ENCODE measurements at regions not wholly inside any gene's neighbourhood (a gene's known extent, or its start where the extent isn't known, plus 50 kb on each side); places are given as distances from the start of the nearest gene placed in this dataset.
"Not testable (repeated sequence)": the region's sequence is repeated elsewhere in the genome, so short reads cannot be mapped to it uniquely, and the experiment has no call there.

DNA sequence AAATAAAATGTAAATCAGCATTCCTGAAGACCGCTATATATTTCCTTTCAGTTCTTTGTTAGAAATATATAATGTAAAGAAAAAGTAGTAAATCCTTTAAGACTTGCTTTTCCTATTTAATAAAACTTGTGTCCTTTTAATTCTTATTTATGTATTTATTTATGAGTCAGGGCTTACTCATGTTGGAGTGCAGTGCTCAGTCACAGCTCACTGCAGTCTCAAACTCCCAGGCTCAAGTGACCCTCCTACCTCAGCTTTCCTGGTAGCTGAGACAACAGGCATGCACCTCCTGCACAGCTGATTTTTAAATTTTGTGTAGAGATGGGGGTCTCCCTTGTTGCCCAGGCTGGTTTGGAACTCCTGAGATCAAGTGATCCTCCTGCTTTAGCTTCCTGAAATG is 724.5 kb downstream of the ANKRD7 start:
- DNase-seq, result no peak

DNA sequence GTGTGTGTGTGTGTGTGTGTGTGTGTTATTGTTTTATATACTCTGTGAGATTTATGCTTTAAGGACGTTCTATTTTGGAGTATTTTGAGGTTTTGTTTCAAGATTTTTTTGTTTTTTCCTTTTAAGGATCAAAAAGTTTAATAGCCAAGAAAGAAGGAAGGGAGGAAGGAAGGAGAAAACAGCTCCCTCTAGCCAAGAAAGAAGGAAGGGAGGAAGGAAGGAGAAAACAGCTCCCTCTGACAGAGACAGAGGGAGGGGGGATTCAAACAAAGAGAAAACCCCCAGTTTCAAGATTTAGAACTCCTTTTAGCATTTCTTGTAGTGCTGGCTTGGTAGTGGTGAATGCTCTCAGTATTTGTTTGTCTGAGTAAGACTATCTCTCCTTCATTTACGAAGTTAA is 731.8 kb downstream of the ANKRD7 start:
- not testable (repeated sequence) for DNase-seq

DNA sequence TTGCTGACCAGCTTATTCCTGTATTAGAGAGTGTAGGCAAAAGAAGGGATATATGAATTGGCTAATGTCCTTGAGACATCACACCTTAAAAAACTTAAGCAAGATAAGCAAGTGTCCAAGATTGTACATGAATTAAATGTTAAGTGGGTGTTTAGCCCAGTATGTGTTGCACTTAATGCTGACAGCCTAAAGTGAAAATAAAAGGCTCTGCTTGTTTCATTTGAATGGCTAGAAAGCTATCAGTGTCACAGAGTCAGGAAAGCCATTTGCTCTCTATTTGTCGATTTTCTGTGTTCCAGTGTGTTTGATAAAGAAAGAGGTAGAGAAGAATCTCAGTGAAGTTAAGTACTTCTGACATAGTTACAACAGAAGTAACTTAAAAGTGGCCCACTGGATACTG is 744.9 kb downstream of the ANKRD7 start:
- DNase-seq, result no peak

DNA sequence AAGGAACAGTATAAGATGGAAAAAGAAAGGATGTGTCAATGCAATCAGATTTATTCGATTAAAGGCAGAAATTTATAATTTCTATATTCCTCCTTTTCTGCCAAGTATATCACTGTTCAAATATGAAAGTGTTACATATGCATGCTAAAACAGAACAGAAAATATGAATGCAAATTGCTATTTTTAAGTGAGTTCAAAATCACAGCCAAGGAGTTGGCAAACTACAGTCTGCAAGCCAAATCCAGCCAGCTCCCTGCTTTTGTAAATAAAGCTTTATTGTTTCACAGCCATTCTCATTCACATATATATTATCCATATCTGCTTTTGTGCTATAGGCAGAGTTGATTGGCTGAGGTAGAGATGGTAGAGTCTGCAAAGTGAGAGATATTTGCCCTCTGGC is 747.2 kb downstream of the ANKRD7 start:
- DNase-seq, result no peak

DNA sequence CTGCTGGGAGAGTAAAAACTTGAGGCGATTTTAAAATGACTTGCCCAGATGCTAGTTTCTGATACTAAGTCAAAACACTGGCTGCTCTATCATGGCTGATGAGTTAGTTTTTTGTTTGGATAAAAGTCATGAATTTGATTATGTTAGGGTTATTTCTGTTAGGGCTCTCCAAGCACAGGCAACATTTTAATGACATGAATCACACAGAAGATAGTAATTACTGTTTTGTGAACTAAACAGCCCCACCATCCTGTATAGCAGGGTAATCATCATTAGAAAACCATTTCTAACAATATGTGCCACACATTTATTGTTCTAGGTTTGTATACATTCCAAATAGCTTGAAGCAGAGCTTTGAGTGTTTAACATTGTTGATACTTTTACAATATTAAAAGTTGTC is 750.3 kb downstream of the ANKRD7 start:
- DNase-seq, result no peak

DNA sequence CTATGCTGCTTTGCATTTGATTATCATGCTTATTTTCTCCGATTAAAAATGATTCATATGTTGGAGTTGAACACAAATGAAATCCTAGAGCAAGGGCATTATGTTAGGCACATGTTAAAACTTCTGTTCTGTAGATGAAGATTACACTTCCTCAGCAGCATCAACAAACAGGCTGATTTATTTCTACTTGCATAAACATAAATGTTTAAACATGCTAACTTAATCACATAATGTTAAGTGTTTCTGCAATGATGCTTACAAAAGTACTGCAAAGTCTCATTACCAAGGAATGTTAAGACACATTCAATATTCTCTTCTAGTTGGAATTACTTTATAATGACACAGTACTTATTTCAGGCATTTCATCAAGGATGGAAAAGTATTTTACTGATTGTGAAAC is 770.8 kb downstream of the ANKRD7 start:
- DNase-seq, result no peak

DNA sequence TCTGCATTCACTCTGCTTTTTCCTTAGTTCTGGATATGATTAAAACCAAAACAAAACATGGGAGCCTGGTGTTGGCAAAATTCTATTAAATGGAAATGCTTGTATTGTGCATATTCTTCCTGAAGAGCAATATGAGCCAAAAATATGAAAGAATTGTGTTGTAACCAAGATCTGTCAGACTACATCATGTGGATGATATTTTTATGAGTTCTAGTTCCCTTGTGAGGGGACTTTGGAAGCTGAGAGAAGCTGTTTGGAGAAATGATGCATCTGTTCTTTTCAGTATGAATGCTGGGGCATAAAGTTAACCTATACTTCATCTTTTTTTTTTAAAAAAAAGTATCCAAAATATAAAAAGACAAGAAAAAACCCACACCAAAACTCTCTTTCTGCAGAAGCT is 782.7 kb downstream of the ANKRD7 start:
- no peak for DNase-seq

DNA sequence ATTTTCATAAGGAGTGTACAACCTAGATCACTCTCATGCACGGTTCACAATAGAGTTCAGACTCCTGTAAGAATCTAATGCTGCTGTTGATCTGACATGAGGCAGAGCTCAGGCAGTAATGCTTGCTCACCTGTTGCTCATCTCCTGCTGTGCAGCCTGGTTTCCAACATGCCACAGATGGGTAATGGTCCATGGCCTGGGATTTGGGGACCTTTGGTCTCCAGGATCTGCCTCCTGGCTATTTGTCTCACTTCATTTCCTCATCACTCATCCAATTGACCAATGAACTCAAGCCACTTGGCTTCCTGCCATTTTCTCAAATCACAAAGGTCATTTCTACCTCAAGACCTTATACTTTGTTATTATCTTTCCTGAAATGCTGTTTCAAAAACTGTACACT is 786.1 kb downstream of the ANKRD7 start:
- DNase-seq, result no peak

DNA sequence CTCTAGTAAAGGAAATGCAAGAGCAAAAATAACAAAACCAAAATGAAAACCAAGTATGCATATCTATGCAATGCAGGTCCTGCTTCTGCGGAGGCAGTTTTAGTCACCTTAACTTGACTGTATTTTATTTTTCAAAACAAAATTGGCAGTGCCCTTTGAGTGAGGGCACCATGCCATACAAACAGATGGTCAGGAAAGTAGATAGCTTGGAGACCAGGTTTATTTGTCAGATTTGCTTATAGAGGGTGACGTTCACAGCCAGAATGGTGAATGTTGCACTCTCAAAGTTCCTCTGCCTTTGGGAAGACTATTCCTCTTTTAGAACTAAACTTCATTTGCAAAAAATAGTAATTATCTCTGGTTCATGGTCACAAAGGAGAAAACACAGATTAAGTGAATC is 801.9 kb downstream of the ANKRD7 start:
- DNase-seq, result no peak

DNA sequence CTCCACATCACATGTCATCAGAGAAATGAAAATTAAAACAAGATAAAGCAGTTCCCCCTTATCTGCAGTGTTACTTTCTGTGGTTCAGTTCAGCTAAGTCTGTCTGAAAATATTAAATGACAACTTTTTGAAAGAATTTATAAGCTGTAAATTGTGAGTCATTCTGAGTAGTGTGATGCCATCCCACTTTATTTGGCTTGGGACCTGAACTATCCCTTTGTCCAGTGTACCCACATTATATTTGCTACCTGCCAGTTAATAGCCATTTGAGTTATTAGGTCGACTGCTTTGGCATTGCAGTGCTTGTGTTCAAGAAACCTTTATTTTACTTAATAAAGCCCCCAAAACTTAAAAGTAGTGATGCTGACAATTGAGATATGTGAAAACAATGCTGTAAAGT is 804.2 kb downstream of the ANKRD7 start:
- no peak for DNase-seq

DNA sequence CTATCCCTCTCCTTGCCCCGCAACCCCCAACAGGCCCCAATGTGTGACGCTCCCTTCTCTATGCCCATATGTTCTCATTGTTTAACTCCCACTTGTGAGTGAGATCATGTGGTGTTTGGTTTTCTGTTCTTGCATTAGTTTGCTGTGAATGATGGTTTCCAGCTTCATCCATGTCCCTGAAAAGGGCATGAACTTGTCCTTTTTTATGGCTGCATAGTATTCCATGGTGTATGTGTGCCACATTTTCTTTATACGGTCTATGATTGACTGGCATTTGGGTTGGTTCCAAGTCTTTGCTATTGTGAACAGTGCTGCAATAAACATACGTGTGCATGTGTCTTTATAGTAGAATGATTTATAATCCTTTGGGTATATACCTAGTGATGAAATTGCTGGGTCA is 807.6 kb downstream of the ANKRD7 start:
- DNase-seq, result not testable (repeated sequence)

DNA sequence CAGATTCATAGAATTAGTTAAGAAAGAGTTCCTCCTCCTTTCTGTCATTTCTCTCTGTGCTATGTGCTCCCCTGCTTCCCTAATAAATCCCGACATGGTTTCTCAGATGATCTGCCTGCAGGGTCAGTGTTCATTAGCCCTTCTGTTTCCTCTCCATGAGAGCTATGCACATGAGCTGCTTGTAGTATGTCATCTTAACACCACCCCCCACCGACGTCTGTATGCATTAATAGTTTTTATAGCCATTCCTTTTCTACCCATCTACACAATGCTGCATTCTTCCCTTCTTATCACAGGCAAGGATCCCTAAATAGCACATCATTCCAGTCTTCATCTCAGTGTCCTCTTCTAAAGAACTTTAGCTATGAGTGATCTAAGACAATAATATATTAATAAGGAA is 809.1 kb downstream of the ANKRD7 start:
- DNase-seq, result no peak

DNA sequence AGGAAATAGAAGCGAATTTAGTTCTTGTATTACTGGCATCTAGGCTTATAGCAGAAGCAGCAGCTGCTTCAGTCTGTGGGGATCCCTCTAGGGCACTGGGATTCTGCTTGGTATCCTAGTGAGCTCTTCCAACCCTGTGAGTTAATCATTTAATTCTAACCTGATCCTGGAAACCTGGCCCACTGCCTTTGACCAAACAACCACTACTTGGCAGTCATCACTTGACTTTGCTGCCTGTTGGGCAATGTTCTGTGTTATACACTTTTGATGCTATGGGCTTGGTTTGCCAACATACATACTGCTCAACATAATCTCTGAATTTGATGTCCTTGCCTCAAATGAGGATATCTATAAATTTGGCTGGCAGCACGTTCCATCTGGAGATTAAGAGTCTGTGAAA is 813.4 kb downstream of the ANKRD7 start:
- DNase-seq, result no peak

DNA sequence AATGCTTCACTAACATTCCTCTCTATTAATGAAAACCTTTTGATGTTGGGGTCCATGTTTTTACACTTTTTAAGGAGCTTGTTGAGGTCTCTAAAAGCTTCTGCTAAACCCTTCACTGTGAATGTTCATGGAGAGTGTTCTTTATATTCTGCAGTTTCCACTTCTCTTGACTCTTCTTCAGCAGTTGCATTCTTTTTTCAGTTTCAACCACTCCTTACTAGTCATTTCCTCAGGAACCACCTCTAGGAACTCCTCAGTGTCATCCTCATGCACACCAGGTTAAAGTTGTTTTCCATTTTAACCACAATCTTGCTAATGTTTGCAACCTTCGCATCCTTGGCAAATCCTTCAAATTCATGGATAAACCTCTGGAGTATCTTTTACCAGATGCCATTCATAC is 821.6 kb downstream of the ANKRD7 start:
- no peak for DNase-seq

DNA sequence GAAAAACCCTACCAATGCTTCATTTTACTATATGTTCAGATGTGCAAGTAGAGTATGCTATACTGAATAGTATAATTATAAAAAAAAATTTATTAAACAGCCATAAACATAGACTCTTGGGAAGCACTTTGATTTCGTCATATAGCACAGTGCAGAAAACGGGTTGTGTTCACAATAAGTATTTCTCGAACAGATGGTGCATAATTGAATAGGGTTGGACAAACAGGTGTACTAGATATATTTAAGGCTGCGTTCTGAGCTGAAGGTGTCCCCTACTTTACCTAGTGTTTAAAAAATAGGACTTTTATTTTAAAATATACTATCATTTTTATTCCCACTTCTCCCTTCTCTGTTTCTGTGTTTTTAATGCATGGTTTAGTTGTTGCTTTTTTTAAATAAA is 841.5 kb downstream of the ANKRD7 start:
- no peak for DNase-seq

DNA sequence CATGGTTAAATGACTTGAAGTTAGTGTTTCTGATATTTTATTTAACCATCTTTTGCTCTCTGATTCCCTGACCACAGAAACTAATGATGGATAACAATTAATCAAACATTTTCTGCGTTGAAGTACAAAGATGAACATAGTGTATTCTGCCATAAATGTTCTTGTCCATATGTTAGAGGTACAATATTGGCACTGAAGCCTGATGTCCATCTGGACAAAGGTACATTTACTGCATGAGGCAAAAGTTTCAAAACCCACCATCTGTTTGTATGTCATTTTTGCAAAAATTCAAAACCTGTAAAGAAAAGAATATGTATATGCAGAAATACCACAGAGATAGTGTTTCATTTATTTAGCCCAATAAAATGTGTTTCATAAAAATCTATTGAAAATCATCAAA is 861.5 kb downstream of the ANKRD7 start:
- DNase-seq, result no peak

DNA sequence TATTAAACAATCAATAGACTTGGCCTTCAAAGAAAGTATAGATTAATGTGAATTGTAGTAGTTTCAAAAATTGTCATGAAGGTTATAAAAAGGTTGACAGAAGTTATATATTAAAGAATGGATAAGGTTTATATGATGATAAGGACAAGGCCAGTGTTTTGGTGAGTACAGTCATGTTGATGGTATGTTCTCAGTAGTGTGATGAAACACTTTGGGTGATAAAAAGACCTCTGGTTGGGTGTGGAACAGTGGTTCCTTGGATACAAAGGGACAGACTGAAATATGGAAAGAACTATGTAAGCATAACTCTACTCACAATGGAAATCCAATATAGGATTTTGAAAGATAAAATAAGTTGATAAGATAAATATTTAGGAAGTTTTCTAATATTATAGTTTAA is 866.3 kb downstream of the ANKRD7 start:
- DNase-seq, result no peak

DNA sequence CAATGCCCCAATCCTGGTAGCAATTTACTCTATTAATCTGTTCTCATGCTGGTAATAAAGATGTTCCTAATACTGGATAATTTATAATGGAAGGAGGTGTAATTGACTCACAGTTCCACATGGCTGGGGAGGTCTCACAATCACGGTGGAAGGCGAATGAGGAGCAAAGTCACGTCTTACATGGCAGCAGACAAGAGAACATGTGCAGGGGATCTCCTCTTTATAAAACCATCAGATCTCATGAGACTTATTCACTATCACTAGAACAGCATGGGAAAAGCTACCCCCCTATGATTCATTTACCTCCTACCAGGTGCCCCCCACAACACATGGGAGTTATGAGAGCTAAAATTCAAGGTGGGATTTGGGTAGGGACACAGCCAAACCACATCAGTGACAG is 872.2 kb downstream of the ANKRD7 start:
- no peak for DNase-seq

DNA sequence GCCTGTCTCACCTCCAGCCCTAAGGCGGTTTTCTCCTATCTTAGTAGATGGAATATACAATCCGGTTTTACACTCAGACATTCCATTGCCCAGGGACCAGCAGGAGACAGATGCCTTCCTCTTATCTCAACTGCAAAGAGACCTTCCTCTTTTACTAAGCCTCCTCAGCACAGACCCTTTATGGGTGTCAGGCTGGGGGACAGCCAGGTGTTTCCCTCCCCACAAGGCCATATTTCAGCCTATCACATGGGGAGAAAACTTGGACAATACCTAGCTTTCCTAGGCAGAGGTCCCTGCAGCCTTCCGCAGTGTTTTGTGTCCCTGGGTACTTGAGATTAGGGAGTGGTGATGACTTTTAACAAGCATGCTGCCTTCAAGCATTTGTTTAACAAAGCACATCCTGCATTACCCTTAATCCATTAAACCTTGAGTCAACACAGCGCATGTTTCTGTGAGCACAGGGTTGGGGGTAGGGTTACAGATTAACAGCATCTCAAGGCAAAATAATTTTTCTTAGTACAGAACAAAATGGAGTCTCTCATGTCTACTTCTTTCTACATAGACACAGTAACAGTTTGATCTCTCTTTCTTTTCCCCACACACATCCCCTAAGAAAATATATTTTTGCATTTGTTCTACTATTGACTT is 876.2 kb downstream of the ANKRD7 start:
- DNase-seq, result not testable (repeated sequence)

DNA sequence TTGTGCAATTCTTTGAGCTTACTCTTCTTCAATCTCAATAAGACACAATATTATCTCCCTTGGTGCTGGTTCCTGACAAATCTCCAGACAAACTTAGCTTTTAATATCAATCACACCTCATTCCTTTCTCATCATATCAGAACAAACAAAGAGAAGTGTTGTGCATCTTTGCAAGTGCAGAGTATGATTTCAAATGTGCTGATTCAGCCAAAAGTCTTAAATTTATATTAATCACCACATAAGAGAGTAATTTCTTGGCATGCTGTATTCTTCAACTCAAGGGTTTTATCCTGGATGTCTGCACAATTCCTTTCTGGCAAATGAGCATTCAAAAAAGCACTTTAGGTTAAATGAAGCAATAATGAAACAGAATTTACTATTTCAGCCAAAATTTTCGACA is 877.8 kb downstream of the ANKRD7 start:
- DNase-seq, result no peak

DNA sequence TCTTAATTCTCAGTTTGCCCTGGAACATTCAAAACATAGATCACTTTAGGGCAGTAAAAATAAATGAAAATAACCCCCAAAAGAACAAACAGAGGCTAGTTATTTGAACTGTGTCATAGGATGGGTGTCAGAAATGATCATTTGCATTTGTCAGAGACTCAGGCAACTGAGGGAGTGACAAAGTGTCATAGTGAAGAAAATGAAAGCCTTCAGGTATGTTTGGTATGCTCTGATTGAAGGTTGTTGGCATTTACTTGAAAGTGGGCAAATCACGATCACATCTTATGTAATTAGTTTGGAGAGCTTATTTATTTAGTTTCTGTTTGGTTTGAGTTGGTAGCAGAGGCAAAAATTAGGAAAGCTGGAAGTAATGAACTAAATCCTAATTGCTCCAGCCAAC is 880.9 kb downstream of the ANKRD7 start:
- DNase-seq, result no peak

DNA sequence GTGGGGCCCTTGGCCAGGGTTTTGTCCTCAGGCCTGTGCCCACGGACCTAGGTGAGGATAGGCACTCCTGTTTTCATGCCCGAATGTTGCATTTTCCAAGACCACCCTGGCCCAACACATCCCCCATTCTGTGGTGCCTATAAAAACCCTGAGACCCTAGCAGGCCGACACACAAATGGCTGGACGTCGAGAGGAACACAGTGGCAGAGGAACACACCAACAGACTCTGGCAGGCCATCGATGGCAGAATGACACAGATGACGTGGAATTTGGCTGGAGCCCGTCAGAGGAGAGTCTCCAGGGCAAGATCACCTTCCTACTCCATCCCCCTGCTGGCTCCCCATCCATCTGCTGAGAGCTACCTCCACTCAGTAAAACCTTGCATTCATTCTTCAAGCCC is 898.8 kb downstream of the ANKRD7 start:
- no peak for DNase-seq

DNA sequence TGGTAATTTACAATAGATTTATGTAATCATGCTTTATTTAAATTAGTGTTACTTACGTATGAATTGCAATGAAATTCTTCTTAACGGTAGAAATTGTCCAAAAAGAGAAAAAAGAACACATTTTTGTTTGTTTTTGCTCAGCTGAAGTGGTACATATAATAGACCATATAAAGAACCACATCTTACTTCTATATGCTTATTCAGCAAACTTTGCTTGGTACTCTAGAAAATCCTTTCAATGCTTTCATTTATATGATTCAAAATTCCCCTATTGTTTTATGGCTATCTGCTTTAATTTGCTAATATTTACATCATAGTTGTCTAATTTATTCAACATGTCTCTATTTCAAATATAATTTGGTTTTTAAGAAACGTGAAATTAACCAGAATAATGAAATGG is 903.2 kb downstream of the ANKRD7 start:
- DNase-seq, result no peak

DNA sequence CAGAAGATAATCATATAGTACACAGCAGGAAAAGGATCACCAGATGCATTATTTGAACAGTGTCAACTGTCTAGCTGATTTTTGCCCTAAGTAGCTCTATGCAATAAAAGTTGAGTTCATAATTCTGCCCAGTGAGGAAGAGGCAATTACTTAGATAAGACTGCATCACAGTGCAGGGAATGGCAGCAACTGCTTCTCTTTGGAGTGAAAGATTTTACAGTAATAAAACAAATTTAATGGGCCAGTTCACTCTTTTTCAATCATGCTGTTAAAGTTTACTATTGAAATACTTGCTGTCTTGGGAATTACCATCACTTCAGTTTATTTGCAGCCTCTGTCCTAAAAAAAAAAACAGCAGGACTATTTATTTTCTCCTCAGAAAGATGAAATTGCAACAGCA is 907.9 kb downstream of the ANKRD7 start:
- DNase-seq, result no peak

DNA sequence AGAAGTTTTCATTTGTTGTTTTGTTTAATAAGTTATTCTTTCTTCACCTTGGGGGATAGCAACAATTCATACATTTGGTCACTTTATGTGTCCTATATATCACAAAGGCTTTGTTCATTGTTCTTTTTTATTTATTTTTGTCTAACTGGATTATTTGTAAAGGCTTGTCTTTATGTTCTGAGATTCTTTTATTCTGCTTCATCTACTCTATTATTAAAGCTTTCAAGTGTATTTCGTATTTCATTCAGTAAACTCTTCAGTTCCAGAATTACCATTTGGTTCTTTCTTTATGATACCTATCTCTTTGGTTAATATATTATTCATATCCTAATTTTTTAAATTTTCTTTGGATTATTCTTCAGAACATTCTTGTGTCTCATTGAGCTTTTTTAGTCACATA is 942.9 kb downstream of the ANKRD7 start:
- no peak for DNase-seq

DNA sequence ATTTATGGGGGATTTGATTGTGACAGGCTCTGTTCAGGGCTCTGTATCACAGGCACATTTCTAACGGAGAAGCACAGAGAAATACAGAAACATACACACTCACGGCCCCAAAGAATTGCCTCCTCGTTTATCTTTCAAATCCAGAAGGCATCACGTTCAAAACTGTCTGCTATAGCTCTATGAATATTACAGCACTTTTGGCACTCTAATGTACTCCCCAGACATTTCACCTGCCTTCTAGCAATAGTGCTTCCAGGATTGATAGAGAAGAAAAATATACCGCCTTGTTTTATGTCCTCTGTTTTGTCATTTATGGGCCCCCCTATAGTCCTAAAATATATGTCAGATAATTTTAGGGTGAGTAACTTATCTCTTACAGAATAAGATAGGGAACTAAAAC is 947.5 kb downstream of the ANKRD7 start:
- no peak for DNase-seq

All from NCI-H2227 treated with DMSO at 0.1 percent for 48 hours (cell line).